Central memory CD8-positive, alpha-beta T cell (primary cell): ENCODE measurements at regions not wholly inside any gene's neighbourhood (a gene's known extent, or its start where the extent isn't known, plus 50 kb on each side); places are given as distances from the start of the nearest gene placed in this dataset.

Experiments
- ATAC-seq: fragments of 150-1000 bp; cut with Tn5 transposase; replicated peaks from 2 replicates; pipeline ENCODE4 v1.10.0; 2022; ENCODE audit warnings: mild to moderate bottlenecking, moderate FRiP score, moderate number of reproducible peaks; ENCODE audit not compliant: poor library complexity, severe bottlenecking; ENCODE audit errors: extremely low read depth
- DNase-seq, 2 donors: peaks; one replicate each; pipeline ENCODE4 v3.0.0; 2021; ENCODE audit warnings: low spot score in 2 of 2
- H3K27ac Mint-ChIP-seq: one replicate; pipeline ENCODE4 v1.8.0; 2022; ENCODE audit warnings: low read depth, mild to moderate bottlenecking, moderate library complexity, mixed read lengths
- H3K27me3 Mint-ChIP-seq: one replicate; pipeline ENCODE4 v1.8.0; 2022; ENCODE audit warnings: mixed read lengths
- H3K36me3 Mint-ChIP-seq: one replicate; pipeline ENCODE4 v1.8.0; 2022; ENCODE audit warnings: mild to moderate bottlenecking, moderate library complexity, mixed read lengths; ENCODE audit not compliant: insufficient read depth
- H3K4me1 Mint-ChIP-seq: one replicate; pipeline ENCODE4 v1.8.0; 2022; ENCODE audit warnings: mixed read lengths
- H3K4me3 Mint-ChIP-seq: one replicate; pipeline ENCODE4 v1.8.0; 2022; ENCODE audit warnings: mild to moderate bottlenecking, moderate library complexity, mixed read lengths
- H3K9me3 Mint-ChIP-seq: one replicate; pipeline ENCODE4 v1.8.0; 2022; ENCODE audit warnings: mixed read lengths

DNA sequence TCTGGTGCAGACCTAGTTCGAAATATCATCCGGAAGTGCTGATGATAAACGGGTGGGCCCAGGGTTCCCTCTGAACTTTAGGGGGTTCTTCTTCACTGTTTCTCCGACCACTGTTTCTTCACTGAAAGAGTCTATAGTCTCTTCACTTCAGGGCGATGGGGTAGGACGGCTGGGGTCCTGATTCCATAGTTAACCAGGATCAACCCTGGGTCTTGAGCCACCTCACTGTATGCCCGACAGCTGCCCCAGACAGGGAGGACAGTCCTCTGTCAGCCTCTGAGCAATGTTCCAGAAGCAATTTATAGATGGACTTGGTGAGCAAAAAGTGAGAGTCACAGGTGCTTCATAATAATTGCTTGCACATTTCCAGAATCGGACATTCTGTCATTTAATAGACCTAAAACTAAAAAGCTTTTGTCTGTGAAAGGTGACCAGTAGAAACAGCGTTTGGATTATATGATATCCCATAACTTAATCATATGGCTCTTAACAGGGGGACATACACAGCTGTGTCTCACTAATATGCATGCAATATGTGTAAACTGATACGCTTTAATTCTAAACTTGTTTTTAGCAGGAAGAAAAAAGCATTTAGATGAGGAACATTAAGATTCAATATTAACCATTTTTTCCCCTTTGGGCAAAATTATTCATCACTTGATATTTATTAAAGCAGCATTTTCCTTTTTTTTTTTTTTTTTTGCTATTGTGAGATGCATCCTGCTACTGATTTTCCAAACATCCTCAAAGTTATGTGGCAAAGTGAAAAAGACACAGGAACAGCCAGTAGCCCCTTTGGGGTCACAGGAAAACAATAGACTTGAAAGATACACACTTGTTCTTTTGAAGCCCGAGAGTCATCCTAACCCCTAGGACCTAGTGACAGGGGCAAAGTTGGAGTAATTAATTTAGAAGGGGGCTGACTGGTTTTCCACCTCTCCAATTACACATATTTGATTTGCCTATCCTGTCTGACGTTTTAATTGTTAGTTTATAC is 277.0 kb downstream of the ZNF536 start:
- no peak overlapping the region for H3K27ac Mint-ChIP-seq
- H3K27me3 Mint-ChIP-seq = peaks cover 65% of the 10 kb centered on the region
- peaks cover 2% of the 10 kb centered on the region for H3K36me3 Mint-ChIP-seq
- no peak for DNase-seq
- H3K9me3 Mint-ChIP-seq = no peaks in the 10 kb centered on the region
- ATAC-seq = no peak
- no peak overlapping the region for H3K4me3 Mint-ChIP-seq
- no peaks in the 10 kb centered on the region for H3K4me1 Mint-ChIP-seq

DNA sequence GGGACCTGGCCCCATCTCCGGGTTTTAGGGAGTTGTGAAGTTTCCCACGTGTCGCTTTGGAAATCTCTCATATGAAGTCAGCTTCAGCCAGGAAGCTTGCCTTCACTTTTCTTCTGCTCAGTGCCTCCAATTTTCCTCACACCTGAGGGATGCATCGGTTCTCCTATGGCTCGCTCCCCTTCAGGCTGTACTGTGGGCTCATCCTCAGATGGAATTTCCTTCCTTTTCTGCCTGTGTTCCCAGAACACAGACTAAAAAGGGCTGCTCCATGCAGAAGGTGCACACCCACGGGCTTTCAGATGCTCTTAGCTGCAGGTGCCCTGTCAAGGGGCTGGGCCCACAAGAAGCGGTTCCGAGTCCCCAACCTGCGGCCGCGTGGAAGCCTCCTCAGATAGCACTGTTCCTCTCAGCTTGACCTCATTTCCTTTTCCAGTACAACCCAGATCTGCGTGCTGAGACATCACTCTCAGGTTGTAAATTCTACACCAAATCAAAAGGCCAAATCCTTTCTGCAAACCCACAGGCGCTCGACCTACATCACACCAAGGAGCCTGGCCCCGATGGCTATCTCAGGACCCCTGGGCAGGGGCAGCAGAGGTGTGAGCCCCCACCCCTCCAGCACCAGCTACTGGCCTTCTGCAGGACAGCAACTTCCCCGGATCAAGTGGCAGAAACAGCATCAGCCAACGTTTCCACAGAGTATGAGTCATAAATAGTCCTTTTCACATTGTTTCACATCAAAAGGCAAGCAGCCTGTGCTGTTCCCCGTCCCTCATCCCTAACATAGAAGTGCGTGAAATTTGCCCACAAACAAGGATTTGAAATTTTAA is 275.9 kb downstream of the ZNF536 start:
- no peak for ATAC-seq
- no peak overlapping the region for H3K4me3 Mint-ChIP-seq
- H3K27me3 Mint-ChIP-seq = peaks cover 64% of the 10 kb centered on the region
- no peak overlapping the region for H3K27ac Mint-ChIP-seq
- peaks cover 2% of the 10 kb centered on the region for H3K36me3 Mint-ChIP-seq
- no peaks in the 10 kb centered on the region for H3K4me1 Mint-ChIP-seq
- DNase-seq = no peak
- no peaks in the 10 kb centered on the region for H3K9me3 Mint-ChIP-seq

GRCh38 chr19:30646806-30647205 is 274.6 kb downstream of the ZNF536 start:
- Mint-ChIP-seq H3K27ac (no peak overlapping the region), H3K27me3 (peaks cover 58% of the 10 kb centered on the region), H3K4me1 (no peaks in the 10 kb centered on the region), H3K9me3 (no peaks in the 10 kb centered on the region), H3K4me3 (no peak overlapping the region), H3K36me3 (no peaks in the 10 kb centered on the region)
- no peak for ATAC-seq
- DNase-seq = no peak

GRCh38 chr19:30645946-30646577 is 273.9 kb downstream of the ZNF536 start:
- H3K4me1 Mint-ChIP-seq = no peaks in the 10 kb centered on the region
- H3K4me3 Mint-ChIP-seq = no peak overlapping the region
- ATAC-seq = no peak
- no peak overlapping the region for H3K27ac Mint-ChIP-seq
- peaks cover 57% of the 10 kb centered on the region for H3K27me3 Mint-ChIP-seq
- no peak for DNase-seq
- H3K36me3 Mint-ChIP-seq = no peaks in the 10 kb centered on the region
- no peaks in the 10 kb centered on the region for H3K9me3 Mint-ChIP-seq

DNA sequence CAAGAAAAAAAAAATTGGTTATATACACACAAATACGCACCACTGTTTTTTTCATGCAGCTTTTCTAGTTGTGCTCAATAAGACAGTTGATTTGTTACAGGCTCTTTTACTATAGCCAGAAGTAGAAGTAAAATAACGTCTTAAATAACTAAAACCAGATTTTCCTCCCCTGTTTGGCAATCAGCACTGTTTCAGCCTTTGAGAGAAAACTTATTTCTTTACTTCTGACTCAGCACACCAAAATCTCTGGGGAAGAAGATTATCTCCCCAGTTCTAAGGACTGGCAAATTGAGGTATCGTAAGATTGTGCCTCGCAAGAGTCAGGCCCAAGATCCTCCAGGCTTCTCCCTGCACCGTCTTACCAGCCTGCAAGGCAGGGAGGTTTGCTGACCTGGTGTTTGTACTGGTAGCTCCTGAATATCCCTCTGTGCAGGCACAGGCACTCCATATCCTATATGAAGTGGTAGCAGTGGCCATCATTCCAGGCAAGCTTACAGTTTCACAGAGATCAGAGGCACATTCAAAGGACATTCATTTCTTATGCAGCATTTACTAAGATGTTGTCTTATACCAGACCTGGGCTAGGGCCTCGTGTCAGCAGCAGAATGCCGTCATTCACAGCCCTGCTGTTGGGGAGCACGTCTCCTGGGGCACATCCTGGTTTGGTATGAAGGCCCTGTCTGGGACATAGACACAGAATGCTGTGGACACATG is 268.2 kb downstream of the ZNF536 start:
- no peak for ATAC-seq
- H3K27me3 Mint-ChIP-seq = peaks cover 11% of the 10 kb centered on the region
- no peak overlapping the region for H3K27ac Mint-ChIP-seq
- H3K4me3 Mint-ChIP-seq = no peak overlapping the region
- no peaks in the 10 kb centered on the region for H3K4me1 Mint-ChIP-seq
- H3K36me3 Mint-ChIP-seq = no peaks in the 10 kb centered on the region
- H3K9me3 Mint-ChIP-seq = no peaks in the 10 kb centered on the region
- DNase-seq = no peak

GRCh38 chr19:30638889-30639288 is 266.7 kb downstream of the ZNF536 start:
- Mint-ChIP-seq H3K9me3 (no peaks in the 10 kb centered on the region), H3K27me3 (peaks cover 9% of the 10 kb centered on the region), H3K27ac (no peak overlapping the region), H3K4me1 (no peaks in the 10 kb centered on the region), H3K4me3 (no peak overlapping the region), H3K36me3 (no peaks in the 10 kb centered on the region)
- no peak for DNase-seq
- ATAC-seq = no peak

- no peaks in the 10 kb centered on the region for H3K9me3 Mint-ChIP-seq
- no peaks in the 10 kb centered on the region for H3K36me3 Mint-ChIP-seq
- no peak for ATAC-seq
- DNase-seq = no peak
- H3K27ac Mint-ChIP-seq = no peak overlapping the region
- no peaks in the 10 kb centered on the region for H3K4me1 Mint-ChIP-seq
- no peaks in the 10 kb centered on the region for H3K27me3 Mint-ChIP-seq
- no peak overlapping the region for H3K4me3 Mint-ChIP-seq
Measured at GRCh38 chr19:30637926-30638325, 265.7 kb downstream of the ZNF536 start.

DNA sequence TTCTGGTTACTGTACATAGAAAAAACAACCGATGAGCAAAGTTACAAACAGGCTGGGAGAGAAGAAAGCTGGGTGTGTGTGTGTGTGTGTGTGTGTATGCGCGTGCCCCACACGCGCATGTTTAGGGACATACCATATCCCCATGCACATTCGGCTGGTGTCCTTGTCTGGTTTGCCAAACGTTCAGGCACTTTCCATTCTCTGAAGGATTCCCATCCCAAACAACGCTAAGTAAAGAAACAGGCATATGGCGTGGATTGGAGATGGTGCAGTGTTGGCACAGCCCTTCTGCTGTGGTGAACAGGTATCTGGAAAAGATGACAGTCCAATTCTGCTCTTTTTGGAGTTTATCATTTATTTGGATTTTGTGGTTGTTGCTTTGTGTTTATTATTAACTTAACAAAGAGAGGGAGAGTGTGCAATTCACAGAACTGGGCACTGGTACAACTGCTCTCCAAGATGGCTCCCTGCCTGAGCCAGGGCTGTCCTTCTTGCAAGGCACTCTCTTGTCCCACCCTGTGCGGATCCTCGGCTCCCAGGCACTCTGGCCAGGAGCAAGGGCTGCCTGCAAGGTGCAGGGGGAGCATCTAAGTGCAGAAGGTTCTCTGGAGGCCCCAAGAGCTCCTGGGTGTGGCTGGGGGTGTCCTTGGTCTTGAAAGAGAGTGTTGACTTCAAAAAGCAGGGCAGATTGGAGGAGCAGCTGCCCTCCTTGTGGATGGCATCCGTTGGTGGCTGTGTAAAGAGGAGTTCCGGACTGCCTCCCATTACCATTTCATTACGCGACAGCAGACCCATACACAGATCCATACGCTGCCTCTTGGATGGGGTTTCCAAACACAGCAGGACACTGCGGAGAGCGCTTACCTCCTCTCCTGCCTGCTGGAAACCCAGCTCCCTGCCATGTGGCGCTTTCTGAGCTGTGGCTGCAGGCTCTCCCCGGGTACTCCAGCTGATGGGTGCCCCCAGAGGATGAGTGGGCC is 263.1 kb downstream of the ZNF536 start:
- DNase-seq (no peak), ATAC-seq (no peak)
- H3K36me3 Mint-ChIP-seq = no peaks in the 10 kb centered on the region
- no peak overlapping the region for H3K27ac Mint-ChIP-seq
- no peaks in the 10 kb centered on the region for H3K9me3 Mint-ChIP-seq
- no peaks in the 10 kb centered on the region for H3K4me1 Mint-ChIP-seq
- no peak overlapping the region for H3K4me3 Mint-ChIP-seq
- no peaks in the 10 kb centered on the region for H3K27me3 Mint-ChIP-seq

DNA sequence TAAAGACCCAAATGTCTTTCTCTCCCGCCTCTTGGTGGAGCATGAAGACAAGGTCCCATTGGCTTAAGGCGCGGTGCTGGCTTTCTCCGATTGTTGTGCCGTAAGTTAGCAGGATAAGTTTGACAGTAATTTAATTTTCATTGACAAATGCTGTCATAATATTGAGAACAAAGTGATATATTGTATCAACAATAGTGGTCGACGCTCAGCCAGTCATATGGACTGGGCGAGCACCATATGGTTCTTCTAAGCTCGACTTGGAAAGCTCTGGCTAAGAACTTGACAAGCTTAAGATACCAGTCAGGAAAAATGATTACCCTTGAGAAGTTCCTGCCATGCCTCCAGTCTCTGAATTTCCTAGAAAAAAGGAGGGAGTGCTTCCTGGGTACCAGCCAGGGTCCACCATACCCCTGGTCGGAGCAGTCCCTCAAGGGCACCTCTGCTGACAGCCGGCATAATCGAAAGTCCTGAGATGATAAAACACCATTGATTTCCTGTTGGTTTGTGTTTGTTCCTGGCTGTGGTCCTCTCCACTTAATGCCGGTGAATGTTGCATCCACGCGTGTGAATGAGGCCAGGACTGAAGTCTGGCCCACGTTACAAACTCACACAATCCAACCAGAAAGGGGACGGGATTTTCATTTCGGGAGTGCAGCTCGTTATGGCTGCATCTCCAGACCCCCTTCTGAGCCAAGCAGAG is 262.1 kb downstream of the ZNF536 start:
- Mint-ChIP-seq H3K27ac (no peak overlapping the region), H3K36me3 (no peaks in the 10 kb centered on the region), H3K4me1 (no peaks in the 10 kb centered on the region), H3K4me3 (no peak overlapping the region), H3K27me3 (no peaks in the 10 kb centered on the region), H3K9me3 (no peaks in the 10 kb centered on the region)
- DNase-seq = no peak
- no peak for ATAC-seq

GRCh38 chr19:30631033-30631370 is 258.8 kb downstream of the ZNF536 start:
- no peaks in the 10 kb centered on the region for H3K27me3 Mint-ChIP-seq
- no peaks in the 10 kb centered on the region for H3K4me1 Mint-ChIP-seq
- DNase-seq = no peak
- H3K4me3 Mint-ChIP-seq = no peak overlapping the region
- H3K9me3 Mint-ChIP-seq = no peaks in the 10 kb centered on the region
- H3K36me3 Mint-ChIP-seq = no peaks in the 10 kb centered on the region
- ATAC-seq = no peak
- no peak overlapping the region for H3K27ac Mint-ChIP-seq
